GM12892 (cell line): ENCODE measurements at regions not wholly inside any gene's neighbourhood (a gene's known extent, or its start where the extent isn't known, plus 50 kb on each side); places are given as distances from the start of the nearest gene placed in this dataset.

Experiments
- POLR2A ChIP-seq: IDR thresholded peaks from 2 replicates; pipeline ENCODE4 v1.6.1; 2011; ENCODE audit warnings: low read depth, low read length, control low read depth
- POLR2AphosphoS5 ChIP-seq: IDR thresholded peaks from 2 replicates; pipeline ENCODE4 v1.6.1; 2011; ENCODE audit warnings: low read depth, low read length, control low read depth
- TAF1 ChIP-seq: IDR thresholded peaks from 2 replicates; pipeline ENCODE4 v1.6.1; 2011; ENCODE audit warnings: low read depth, mild to moderate bottlenecking, control low read depth, low read length, borderline replicate concordance

DNA sequence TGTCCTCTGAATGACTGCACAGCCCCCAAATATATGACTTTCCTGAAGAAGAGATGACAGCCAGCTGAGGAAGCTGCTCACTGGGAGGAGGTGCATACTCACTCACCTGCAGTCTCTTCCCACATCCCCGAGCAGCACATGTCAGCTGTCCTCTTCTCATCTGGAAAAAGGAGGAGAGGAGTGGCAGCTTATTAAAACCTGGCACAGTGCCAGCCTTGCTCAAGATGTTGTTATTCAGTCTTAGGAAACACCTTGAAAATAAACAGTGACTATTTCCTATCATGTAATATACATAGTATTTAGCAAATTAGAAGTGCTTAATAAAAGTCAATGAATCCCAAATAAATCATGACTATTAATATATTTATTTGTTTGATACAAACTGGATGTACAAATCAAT is 232.9 kb downstream of the EPM2A start:
- no peak for TF ChIP-seq POLR2A
- no peak for TF ChIP-seq POLR2AphosphoS5
- TF ChIP-seq TAF1 = no peak
